Dedifferentiated amniotic fluid mesenchymal stem cell (primary cell): ENCODE measurements at regions not wholly inside any gene's neighbourhood (a gene's known extent, or its start where the extent isn't known, plus 50 kb on each side); places are given as distances from the start of the nearest gene placed in this dataset.
"Not testable (repeated sequence)": the region's sequence is repeated elsewhere in the genome, so short reads cannot be mapped to it uniquely, and the experiment has no call there.

ENCODE experiments used
- DNase-seq: peaks from one replicate; pipeline ENCODE4 v3.0.0-alpha.2; 2016; ENCODE audit errors: extremely low spot score

GRCh38 chr6:90885137-90885536 is 298.3 kb upstream of the MAP3K7 start:
- not testable (repeated sequence) for DNase-seq

- DNase-seq = no peak
These were observed 290.7 kb upstream of the MAP3K7 start for GRCh38 chr6:90877616-90878015.

- no peak for DNase-seq
These were observed 288.1 kb upstream of the MAP3K7 start for GRCh38 chr6:90874931-90875330.

- no peak for DNase-seq
These were observed 286.1 kb upstream of the MAP3K7 start for GRCh38 chr6:90872981-90873380.

GRCh38 chr6:90870561-90870960 is 283.7 kb upstream of the MAP3K7 start:
- DNase-seq = no peak

GRCh38 chr6:90868656-90869055 is 281.8 kb upstream of the MAP3K7 start:
- no peak for DNase-seq

- no peak for DNase-seq
These were observed 281.4 kb upstream of the MAP3K7 start for GRCh38 chr6:90868256-90868655.

GRCh38 chr6:90865513-90865912 is 278.6 kb upstream of the MAP3K7 start:
- DNase-seq = no peak

- no peak for DNase-seq
These were observed 276.2 kb upstream of the MAP3K7 start for GRCh38 chr6:90863043-90863442.

GRCh38 chr6:90860822-90861601 is 274.1 kb upstream of the MAP3K7 start:
- DNase-seq = no peak

- no peak for DNase-seq
These were observed 272.7 kb upstream of the MAP3K7 start for GRCh38 chr6:90859612-90860011.

- no peak for DNase-seq
These were observed 272.2 kb upstream of the MAP3K7 start for GRCh38 chr6:90859056-90859455.

- DNase-seq = no peak
These were observed 262.8 kb upstream of the MAP3K7 start for GRCh38 chr6:90849686-90850085.

- DNase-seq = no peak
These were observed 260.0 kb upstream of the MAP3K7 start for GRCh38 chr6:90846824-90847223.

GRCh38 chr6:90835596-90836212 is 248.8 kb upstream of the MAP3K7 start:
- no peak for DNase-seq

- no peak for DNase-seq
These were observed 242.4 kb upstream of the MAP3K7 start for GRCh38 chr6:90829311-90829710.

GRCh38 chr6:90820436-90820835 is 233.6 kb upstream of the MAP3K7 start:
- no peak for DNase-seq

- DNase-seq = no peak
These were observed 232.6 kb upstream of the MAP3K7 start for GRCh38 chr6:90819483-90819882.

GRCh38 chr6:90818163-90818562 is 231.3 kb upstream of the MAP3K7 start:
- no peak for DNase-seq

GRCh38 chr6:90816764-90817163 is 229.9 kb upstream of the MAP3K7 start:
- DNase-seq = no peak

GRCh38 chr6:90811596-90812226 is 224.8 kb upstream of the MAP3K7 start:
- no peak for DNase-seq

GRCh38 chr6:90809035-90809434 is 222.2 kb upstream of the MAP3K7 start:
- DNase-seq = no peak
